Sigmoid colon (tissue), 6 donors: ENCODE measurements at regions not wholly inside any gene's neighbourhood (a gene's known extent, or its start where the extent isn't known, plus 50 kb on each side); places are given as distances from the start of the nearest gene placed in this dataset.

Experiments
- DNase-seq: peaks from one replicate; pipeline ENCODE4 v3.0.0-alpha.2; 2019
- H3K27ac ChIP-seq, 4 donors: fragments of 200-600 bp; sonication (generic); one replicate each; pipeline ENCODE4 v1.5.1; 2016 to 2019; ENCODE audit warnings: mild to moderate bottlenecking in 1 of 4
- H3K27me3 ChIP-seq, 3 donors: fragments of 200-600 bp; sonication (generic); one replicate each; pipeline ENCODE4 v1.5.1; 2019; ENCODE audit warnings: mild to moderate bottlenecking in 1 of 3
- H3K36me3 ChIP-seq, 4 donors: fragments of 200-600 bp; sonication (generic); one replicate each; pipeline ENCODE4 v1.5.1; 2016 to 2019
- H3K4me1 ChIP-seq, 4 donors: fragments of 200-600 bp; sonication (generic); one replicate each; pipeline ENCODE4 v1.5.1; 2017 to 2019
- H3K4me3 ChIP-seq, 4 donors: fragments of 200-600 bp; sonication (generic); one replicate each; pipeline ENCODE4 v1.5.1; 2017 to 2019; ENCODE audit warnings: mild to moderate bottlenecking in 2 of 4, moderate library complexity in 1 of 4
- H3K9me3 ChIP-seq, 4 donors: fragments of 200-600 bp in 3 of 4; sonication (generic) in 3 of 4; one replicate each; pipeline versions ENCODE4 v1.5.1 to v1.6.1; 2013 to 2019
- CTCF ChIP-seq, 4 experiments: fragments of 450-650 bp in 3 of 4; fragments of 200-600 bp in 1 of 4; IDR thresholded peaks; one replicate each; pipeline ENCODE4 v1.5.1; 2016 to 2019; ENCODE audit warnings: antibody characterized with exemption in 4 of 4, mild to moderate bottlenecking in 3 of 4, moderate library complexity in 2 of 4
- EP300 ChIP-seq, 4 donors: sonication (generic); formaldehyde crosslinking; IDR thresholded peaks; one replicate each; pipeline ENCODE4 v1.6.1; 2017; ENCODE audit warnings: antibody characterized with exemption in 4 of 4
- POLR2A ChIP-seq, 2 donors: fragments of 450-650 bp; IDR thresholded peaks; one replicate each; pipeline ENCODE4 v1.6.1; 2016; ENCODE audit warnings: antibody characterized with exemption in 2 of 2, mild to moderate bottlenecking in 2 of 2, moderate library complexity in 2 of 2
- POLR2AphosphoS5 ChIP-seq, 4 donors: sonication (generic); formaldehyde crosslinking; IDR thresholded peaks; one replicate each; pipeline ENCODE4 v1.6.1; 2017; ENCODE audit warnings: antibody characterized with exemption in 4 of 4
- WGBS, 2 donors: extraction: QIAGEN DNeasy Blood & Tissue Kit; methylation state at CpG; one replicate each; pipeline ENCODE4 v1.1.7; 2013; 5-methylcytosine and 5-hydroxymethylcytosine counted together
- intact Hi-C: fragments of 100-400 bp; cut with DNase I; formaldehyde crosslinking; loops from one replicate; pipeline ENCODE4 v1.15.1; 2023
- donor health status: healthy with polysubstance abuse.
- donor health status: healthy.

GRCh38 chr14:22280497-22281316 is 308.3 kb downstream of the DAD1 start:
- no peak for TF ChIP-seq CTCF (IDR thresholded peaks at IDR 0.05)
- TF ChIP-seq POLR2AphosphoS5 (IDR thresholded peaks at IDR 0.05), result no peak
- no peak for TF ChIP-seq POLR2A (IDR thresholded peaks at IDR 0.05)
- TF ChIP-seq EP300 (IDR thresholded peaks at IDR 0.05), result no peak
- DNase-seq, result no peak
- Histone ChIP-seq H3K9me3 (no peaks in the 10 kb centered on the region), H3K4me1 (no peaks in the 10 kb centered on the region), H3K27ac (peak overlapping the region in 1 of 4 donors; percentile 26), H3K4me3 (no peak overlapping the region), H3K36me3 (no peaks in the 10 kb centered on the region), H3K27me3 (no peaks in the 10 kb centered on the region)
- intact Hi-C loops, result no loop called here
- 71 to 79% methylated on average over 5 of the region's 5 CpGs for WGBS, 2 donors

GRCh38 chr14:22276913-22277816 is 311.9 kb downstream of the DAD1 start:
- no peaks in the 10 kb centered on the region for H3K27me3 ChIP-seq
- no peaks in the 10 kb centered on the region for H3K4me1 ChIP-seq
- no peaks in the 10 kb centered on the region for H3K9me3 ChIP-seq
- H3K27ac ChIP-seq, result no peak overlapping the region
- no peaks in the 10 kb centered on the region for H3K36me3 ChIP-seq
- H3K4me3 ChIP-seq, result no peak overlapping the region
- DNase-seq, result no peak
- intact Hi-C loops, result no loop called here
- 46% methylated on average over 4 of the region's 4 CpGs for WGBS, 2 donors
- no peak for TF ChIP-seq EP300 (IDR thresholded peaks at IDR 0.05)
- peak in 1 of 4 experiments; percentile 40 for TF ChIP-seq CTCF (IDR thresholded peaks at IDR 0.05)
- no peak for TF ChIP-seq POLR2AphosphoS5 (IDR thresholded peaks at IDR 0.05)

GRCh38 chr14:22271838-22272799 is 316.9 kb downstream of the DAD1 start:
- Histone ChIP-seq H3K27me3 (no peaks in the 10 kb centered on the region), H3K27ac (no peak overlapping the region), H3K9me3 (no peaks in the 10 kb centered on the region), H3K4me1 (no peaks in the 10 kb centered on the region), H3K4me3 (no peak overlapping the region), H3K36me3 (no peaks in the 10 kb centered on the region)
- 71 to 72% methylated on average over 11 of the region's 11 CpGs for WGBS, 2 donors
- TF ChIP-seq EP300 (IDR thresholded peaks at IDR 0.05) (no peak), POLR2AphosphoS5 (IDR thresholded peaks at IDR 0.05) (no peak), CTCF (IDR thresholded peaks at IDR 0.05) (no peak), POLR2A (IDR thresholded peaks at IDR 0.05) (no peak)
- intact Hi-C loops, result no loop called here
- no peak for DNase-seq

GRCh38 chr14:22268875-22269274 is 320.1 kb downstream of the DAD1 start:
- H3K4me1 ChIP-seq, result no peaks in the 10 kb centered on the region
- no peak overlapping the region for H3K4me3 ChIP-seq
- TF ChIP-seq POLR2AphosphoS5 (IDR thresholded peaks at IDR 0.05) (no peak), EP300 (IDR thresholded peaks at IDR 0.05) (no peak), CTCF (IDR thresholded peaks at IDR 0.05) (no peak), POLR2A (IDR thresholded peaks at IDR 0.05) (no peak)
- no peaks in the 10 kb centered on the region for H3K27me3 ChIP-seq
- 7 to 47% methylated on average over 2 of the region's 2 CpGs for WGBS, 2 donors
- H3K36me3 ChIP-seq, result no peaks in the 10 kb centered on the region
- no peaks in the 10 kb centered on the region for H3K9me3 ChIP-seq
- intact Hi-C loops, result no loop called here
- no peak overlapping the region for H3K27ac ChIP-seq
- no peak for DNase-seq
